Right atrium auricular region (tissue), 2 donors: ENCODE measurements at regions not wholly inside any gene's neighbourhood (a gene's known extent, or its start where the extent isn't known, plus 50 kb on each side); places are given as distances from the start of the nearest gene placed in this dataset.

Experiments used
- DNase-seq: peaks from one replicate; pipeline ENCODE4 v3.0.0-alpha.2; 2019; ENCODE audit warnings: low spot score
- H3K27ac ChIP-seq, 2 donors: fragments of 200-600 bp; sonication (generic); 1 replicate in 1 of 2; 2 replicates in 1 of 2; pipeline ENCODE4 v1.5.1; 2016 to 2019
- H3K27me3 ChIP-seq, 2 donors: fragments of 200-600 bp; sonication (generic); one replicate each; pipeline versions ENCODE4 v1.5.1 to v1.6.0; 2017 to 2019
- H3K36me3 ChIP-seq: fragments of 200-600 bp; sonication (generic); one replicate; pipeline ENCODE4 v1.5.1; 2016
- H3K4me1 ChIP-seq, 2 donors: fragments of 200-600 bp; sonication (generic); one replicate each; pipeline versions ENCODE4 v1.5.1 to v1.6.0; 2017 to 2019
- H3K4me3 ChIP-seq, 2 donors: fragments of 200-600 bp; sonication (generic); 1 replicate in 1 of 2; 2 replicates in 1 of 2; pipeline ENCODE4 v1.5.1; 2017 to 2019; ENCODE audit warnings: mild to moderate bottlenecking in 1 of 2, moderate library complexity in 1 of 2
- H3K9me3 ChIP-seq, 2 donors: fragments of 200-600 bp; sonication (generic); one replicate each; pipeline ENCODE4 v1.5.1; 2019
- CTCF ChIP-seq, 2 donors: fragments of 200-600 bp; sonication (generic); IDR thresholded peaks; one replicate each; pipeline ENCODE4 v1.5.1; 2019; ENCODE audit warnings: antibody characterized with exemption in 2 of 2

GRCh38 chr3:34782871-34783270, 856.5 kb upstream of the ARPP21 start:
- H3K4me3 ChIP-seq: no peak overlapping the region
- H3K27ac ChIP-seq: no peak overlapping the region
- no peaks in the 10 kb centered on the region for H3K9me3 ChIP-seq

DNA sequence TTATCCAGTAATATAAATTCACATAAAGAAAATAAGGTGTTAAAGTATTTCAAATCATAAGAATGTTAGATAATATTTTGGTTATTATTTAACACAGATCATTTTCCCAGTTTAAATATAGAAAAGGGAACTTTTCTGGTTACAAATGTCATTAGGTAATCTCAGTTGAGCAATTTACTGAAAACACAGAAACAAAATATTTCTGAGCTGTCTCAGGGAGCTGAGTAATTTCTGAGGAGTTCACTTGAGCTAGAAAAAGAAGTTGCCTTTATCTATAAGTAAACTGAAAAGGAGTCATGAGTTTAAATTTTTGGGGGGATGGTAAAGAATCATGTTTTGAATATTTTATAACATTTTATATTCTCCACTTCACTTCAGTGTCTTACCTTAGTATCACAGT, 855.4 kb upstream of the ARPP21 start:
- Histone ChIP-seq H3K4me1 (no peaks in the 10 kb centered on the region), H3K4me3 (no peak overlapping the region), H3K36me3 (no peaks in the 10 kb centered on the region), H3K27ac (no peak overlapping the region), H3K9me3 (no peaks in the 10 kb centered on the region), H3K27me3 (no peaks in the 10 kb centered on the region)
- TF ChIP-seq CTCF (IDR thresholded peaks at IDR 0.05): no peak
- DNase-seq: no peak

More at GRCh38 chr3:34782871-34783270, 856.5 kb upstream of the ARPP21 start:
- Histone ChIP-seq H3K27me3 (no peaks in the 10 kb centered on the region), H3K36me3 (no peaks in the 10 kb centered on the region), H3K4me1 (no peaks in the 10 kb centered on the region)
- no peak for TF ChIP-seq CTCF (IDR thresholded peaks at IDR 0.05)
- no peak for DNase-seq

DNA sequence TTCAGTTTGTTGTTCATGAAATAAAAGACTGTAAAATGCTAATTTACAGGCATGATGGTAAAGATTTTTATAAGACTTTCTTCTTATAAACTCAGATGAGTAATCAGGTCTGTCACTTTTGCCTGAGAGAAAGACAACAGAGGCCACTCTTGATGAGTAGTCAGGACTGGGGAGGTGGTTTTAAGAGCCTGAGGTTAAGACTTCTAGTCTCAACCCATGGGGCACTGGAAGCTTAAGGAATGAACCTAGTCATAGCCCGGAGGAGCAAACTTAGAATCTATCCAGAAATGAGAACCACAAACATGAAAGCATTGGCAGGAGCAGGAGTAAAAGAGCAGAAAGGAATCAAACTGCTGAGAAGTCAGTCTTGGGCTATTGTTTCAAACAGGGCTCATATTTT, 846.3 kb upstream of the ARPP21 start:
- no peak overlapping the region for H3K27ac ChIP-seq
- no peak overlapping the region for H3K4me3 ChIP-seq
- no peaks in the 10 kb centered on the region for H3K9me3 ChIP-seq
- H3K36me3 ChIP-seq: no peaks in the 10 kb centered on the region
- TF ChIP-seq CTCF (IDR thresholded peaks at IDR 0.05): no peak
- no peak for DNase-seq
- no peaks in the 10 kb centered on the region for H3K4me1 ChIP-seq
- H3K27me3 ChIP-seq: no peaks in the 10 kb centered on the region

GRCh38 chr3:34807611-34808010, 831.7 kb upstream of the ARPP21 start:
- TF ChIP-seq CTCF (IDR thresholded peaks at IDR 0.05): no peak
- H3K4me1 ChIP-seq: no peaks in the 10 kb centered on the region
- no peak overlapping the region for H3K4me3 ChIP-seq
- no peak overlapping the region for H3K27ac ChIP-seq
- H3K9me3 ChIP-seq: no peaks in the 10 kb centered on the region
- no peaks in the 10 kb centered on the region for H3K27me3 ChIP-seq
- no peaks in the 10 kb centered on the region for H3K36me3 ChIP-seq
- DNase-seq: no peak

- Histone ChIP-seq H3K4me3 (no peak overlapping the region), H3K4me1 (no peaks in the 10 kb centered on the region), H3K27ac (no peak overlapping the region), H3K27me3 (no peaks in the 10 kb centered on the region), H3K9me3 (no peaks in the 10 kb centered on the region), H3K36me3 (no peaks in the 10 kb centered on the region)
- no peak for DNase-seq
- TF ChIP-seq CTCF (IDR thresholded peaks at IDR 0.05): no peak
Measured at GRCh38 chr3:34808287-34808686, 831.0 kb upstream of the ARPP21 start.

DNA sequence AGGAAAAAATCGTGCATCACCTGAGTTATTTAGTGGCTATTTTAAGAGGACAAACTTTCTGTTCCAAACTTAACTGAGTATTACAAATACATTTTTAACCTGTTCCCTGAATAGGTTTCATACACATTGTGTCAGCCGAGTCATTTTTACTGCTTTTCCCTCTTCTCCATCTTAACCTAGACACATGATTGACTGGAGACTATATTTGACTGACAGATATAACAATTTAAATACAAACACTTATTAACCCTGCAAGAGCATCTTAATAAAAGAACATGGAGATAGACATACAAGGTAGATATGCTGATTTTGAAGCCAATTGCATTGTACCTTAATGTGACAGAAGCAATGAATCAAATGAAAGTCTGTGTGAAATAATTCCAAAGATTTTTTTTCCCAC, 810.5 kb upstream of the ARPP21 start:
- Histone ChIP-seq H3K4me1 (no peaks in the 10 kb centered on the region), H3K27me3 (no peaks in the 10 kb centered on the region), H3K36me3 (no peaks in the 10 kb centered on the region), H3K27ac (no peak overlapping the region), H3K9me3 (peaks cover 0 to 5% of the 10 kb centered on the region in 2 donors), H3K4me3 (no peak overlapping the region)
- TF ChIP-seq CTCF (IDR thresholded peaks at IDR 0.05): no peak
- DNase-seq: no peak
